ENCODE measurements at regions not wholly inside any gene's neighbourhood (a gene's known extent, or its start where the extent isn't known, plus 50 kb on each side); places are given as distances from the start of the nearest gene placed in this dataset.

DNA sequence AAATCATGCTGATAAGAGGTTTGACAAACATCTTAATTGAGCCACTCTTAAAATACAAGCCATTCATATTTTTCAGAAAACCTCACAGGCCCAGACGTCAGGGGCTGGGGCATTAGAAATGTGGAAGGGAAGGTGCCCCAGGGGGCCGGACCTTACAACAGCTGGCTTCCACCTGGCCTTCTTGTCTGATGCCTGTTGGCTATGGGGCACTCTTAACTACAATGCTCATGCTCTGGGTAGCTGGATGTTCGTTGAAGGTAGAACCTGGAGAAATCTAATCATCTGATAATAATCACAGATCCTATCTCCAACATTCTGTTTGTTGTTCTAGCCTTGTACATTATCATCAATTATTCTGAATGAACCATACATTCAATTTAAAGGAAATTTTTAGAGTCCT, 156.9 kb upstream of the SOX11 start:
- ChIA-PET RAD21 (ENCODE audit: low non-redundant PET in 1 of 2, low total read pairs in 2 of 2, uncharacterized antibody in 2 of 2, unreplicated experiment in 2 of 2) (no interaction called here), CTCF (no interaction called here), POLR2A (no interaction called here)
- no peaks in the 10 kb centered on the region for H4K20me1 ChIP-seq (ENCODE audit: insufficient read depth)
- no peaks in the 10 kb centered on the region for H3K79me2 ChIP-seq (ENCODE audit: insufficient read depth, low read length)
- no peaks in the 10 kb centered on the region for H3K4me1 ChIP-seq (ENCODE audit: control insufficient read depth in 1 of 2, insufficient read depth in 2 of 2, low read length in 2 of 2)
- H3K27me3 ChIP-seq (ENCODE audit: insufficient read depth, low read length) = no peaks in the 10 kb centered on the region
- H3K9me2 ChIP-seq (ENCODE audit: insufficient read depth) = no peaks in the 10 kb centered on the region
- no peak overlapping the region for H3K27ac ChIP-seq (ENCODE audit: low read depth, low read length)
- H3K4me2 ChIP-seq (ENCODE audit: low read length) = no peak overlapping the region
- no peak overlapping the region for H2AFZ ChIP-seq (ENCODE audit: low read depth, low read length, poor library complexity, severe bottlenecking)
- no TSS peak for BruUV-seq (replicated peaks)
- TF ChIP-seq, protein P1, sequence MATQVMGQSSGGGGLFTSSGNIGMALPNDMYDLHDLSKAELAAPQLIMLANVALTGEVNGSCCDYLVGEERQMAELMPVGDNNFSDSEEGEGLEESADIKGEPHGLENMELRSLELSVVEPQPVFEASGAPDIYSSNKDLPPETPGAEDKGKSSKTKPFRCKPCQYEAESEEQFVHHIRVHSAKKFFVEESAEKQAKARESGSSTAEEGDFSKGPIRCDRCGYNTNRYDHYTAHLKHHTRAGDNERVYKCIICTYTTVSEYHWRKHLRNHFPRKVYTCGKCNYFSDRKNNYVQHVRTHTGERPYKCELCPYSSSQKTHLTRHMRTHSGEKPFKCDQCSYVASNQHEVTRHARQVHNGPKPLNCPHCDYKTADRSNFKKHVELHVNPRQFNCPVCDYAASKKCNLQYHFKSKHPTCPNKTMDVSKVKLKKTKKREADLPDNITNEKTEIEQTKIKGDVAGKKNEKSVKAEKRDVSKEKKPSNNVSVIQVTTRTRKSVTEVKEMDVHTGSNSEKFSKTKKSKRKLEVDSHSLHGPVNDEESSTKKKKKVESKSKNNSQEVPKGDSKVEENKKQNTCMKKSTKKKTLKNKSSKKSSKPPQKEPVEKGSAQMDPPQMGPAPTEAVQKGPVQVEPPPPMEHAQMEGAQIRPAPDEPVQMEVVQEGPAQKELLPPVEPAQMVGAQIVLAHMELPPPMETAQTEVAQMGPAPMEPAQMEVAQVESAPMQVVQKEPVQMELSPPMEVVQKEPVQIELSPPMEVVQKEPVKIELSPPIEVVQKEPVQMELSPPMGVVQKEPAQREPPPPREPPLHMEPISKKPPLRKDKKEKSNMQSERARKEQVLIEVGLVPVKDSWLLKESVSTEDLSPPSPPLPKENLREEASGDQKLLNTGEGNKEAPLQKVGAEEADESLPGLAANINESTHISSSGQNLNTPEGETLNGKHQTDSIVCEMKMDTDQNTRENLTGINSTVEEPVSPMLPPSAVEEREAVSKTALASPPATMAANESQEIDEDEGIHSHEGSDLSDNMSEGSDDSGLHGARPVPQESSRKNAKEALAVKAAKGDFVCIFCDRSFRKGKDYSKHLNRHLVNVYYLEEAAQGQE (IDR thresholded peaks at IDR 0.05; ENCODE audit: low read depth) = no peak
- intact Hi-C loops (cut with micrococcal nuclease) = no loop called here
- no peak overlapping the region for H3K4me3 ChIP-seq (replicated peaks in 1 of 2; ENCODE audit: low read depth in 1 of 2, low read length in 2 of 2)
- ATAC-seq (no peak), DNase-seq (ENCODE audit: low read depth, low spot score) (no peak)
- H3K36me3 ChIP-seq (ENCODE audit: control insufficient read depth in 1 of 2, insufficient read depth in 2 of 2, low read length in 2 of 2) = no peaks in the 10 kb centered on the region
- H3K9me3 ChIP-seq (ENCODE audit: control insufficient read depth in 1 of 2, insufficient read depth in 1 of 2, low read depth in 1 of 2, low read length in 2 of 2) = peaks cover 11 to 21% of the 10 kb centered on the region in 2 experiments; a peak in 2 of 4 replicates
- no peak overlapping the region for H3K9ac ChIP-seq (ENCODE audit: low read length)

DNA sequence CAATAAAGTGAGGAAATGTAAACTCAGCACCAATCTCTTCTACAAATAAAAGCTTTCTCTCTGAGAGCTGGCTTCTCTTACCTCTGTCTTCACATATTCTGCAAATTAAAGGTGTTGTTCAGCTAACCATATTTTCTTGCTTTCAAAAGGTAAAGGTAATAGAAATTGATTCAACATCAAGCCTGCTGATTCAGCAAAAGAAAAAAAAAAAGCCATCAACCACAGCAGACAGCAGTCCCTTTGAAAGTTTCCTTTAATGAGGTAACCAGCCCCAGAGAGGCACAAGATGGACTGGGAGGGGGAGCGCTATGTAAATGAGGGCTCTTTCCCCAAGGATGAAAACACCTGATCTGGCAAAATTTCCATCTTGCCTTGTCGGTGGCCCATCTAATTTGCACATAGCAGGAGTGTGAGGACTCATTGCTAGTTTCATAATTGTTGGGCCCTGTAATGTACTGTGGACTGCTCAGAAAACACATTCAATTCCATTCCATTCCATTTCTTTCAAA, 154.9 kb upstream of the SOX11 start:
- intact Hi-C loops (cut with micrococcal nuclease) = no loop called here
- ChIA-PET POLR2A (no interaction called here), CTCF (no interaction called here), RAD21 (ENCODE audit: low non-redundant PET in 1 of 2, low total read pairs in 2 of 2, uncharacterized antibody in 2 of 2, unreplicated experiment in 2 of 2) (no interaction called here)
- BruUV-seq (replicated peaks) = no TSS peak
- Histone ChIP-seq H3K4me2 (ENCODE audit: low read length) (no peak overlapping the region), H3K4me1 (ENCODE audit: control insufficient read depth in 1 of 2, insufficient read depth in 2 of 2, low read length in 2 of 2) (no peaks in the 10 kb centered on the region), H3K4me3 (replicated peaks in 1 of 2; ENCODE audit: low read depth in 1 of 2, low read length in 2 of 2) (no peak overlapping the region), H2AFZ (ENCODE audit: low read depth, low read length, poor library complexity, severe bottlenecking) (no peak overlapping the region), H3K9me3 (ENCODE audit: control insufficient read depth in 1 of 2, insufficient read depth in 1 of 2, low read depth in 1 of 2, low read length in 2 of 2) (peaks cover 8 to 21% of the 10 kb centered on the region in 2 experiments; a peak in 2 of 4 replicates), H4K20me1 (ENCODE audit: insufficient read depth) (no peaks in the 10 kb centered on the region), H3K36me3 (ENCODE audit: control insufficient read depth in 1 of 2, insufficient read depth in 2 of 2, low read length in 2 of 2) (no peaks in the 10 kb centered on the region), H3K79me2 (ENCODE audit: insufficient read depth, low read length) (no peaks in the 10 kb centered on the region), H3K9me2 (ENCODE audit: insufficient read depth) (no peaks in the 10 kb centered on the region), H3K9ac (ENCODE audit: low read length) (no peak overlapping the region), H3K27ac (ENCODE audit: low read depth, low read length) (no peak overlapping the region), H3K27me3 (ENCODE audit: insufficient read depth, low read length) (no peaks in the 10 kb centered on the region)
- DNase-seq (ENCODE audit: low read depth, low spot score) = no peak
- no peak for ATAC-seq
- TF ChIP-seq YY1 (IDR thresholded peaks at IDR 0.05; ENCODE audit: extremely low read depth, insufficient replicate concordance, low read depth, low read length) (no peak), SRF (IDR thresholded peaks at IDR 0.05; ENCODE audit: low read depth) (no peak), EGR1 (IDR thresholded peaks at IDR 0.05; ENCODE audit: low read depth) (no peak), TCF7L2 (IDR thresholded peaks at IDR 0.05; ENCODE audit: borderline replicate concordance, extremely low read depth, insufficient read depth, insufficient read length) (no peak)
